AG04450 (cell line): ENCODE measurements at regions not wholly inside any gene's neighbourhood (a gene's known extent, or its start where the extent isn't known, plus 50 kb on each side); places are given as distances from the start of the nearest gene placed in this dataset.

Experiments used
- CTCF ChIA-PET: fragments of 300-600, 350-600 bp; formaldehyde crosslinking; extraction: SDS; loops from one replicate; lab custom pipeline; 2022; ENCODE audit warnings: antibody characterized with exemption, inconsistent platforms; lab: Charles Lee
- POLR2A ChIA-PET: fragments of 350-600 bp; formaldehyde crosslinking; extraction: SDS; loops from one replicate; lab custom pipeline; 2021; ENCODE audit warnings: antibody characterized with exemption, inconsistent platforms; lab: Yijun Ruan, JAX
- DNase-seq: peaks from one replicate; pipeline ENCODE4 v3.0.0-alpha.2; 2011; ENCODE audit warnings: low read depth, low spot score
- H3K27ac ChIP-seq: one replicate; pipeline ENCODE4 v1.5.1; 2012; ENCODE audit warnings: low read depth, low read length, control low read depth
- H3K27me3 ChIP-seq: one replicate; pipeline ENCODE4 v1.6.0; 2012; ENCODE audit warnings: low read length; ENCODE audit not compliant: control insufficient read depth, insufficient read depth
- H3K4me3 ChIP-seq: 2 replicates; pipeline ENCODE4 v1.5.1; 2011; ENCODE audit warnings: mild to moderate bottlenecking, low read depth, low read length, control low read depth
- H3K9me3 ChIP-seq: 2 replicates; pipeline ENCODE4 v1.5.1; 2012; ENCODE audit warnings: low read length; ENCODE audit not compliant: control insufficient read depth, insufficient read depth
- TF ChIP-seq, protein P1 (sequence below): IDR thresholded peaks from 2 replicates; pipeline ENCODE4 v1.5.1; 2011; ENCODE audit warnings: low read depth, low read length, control low read depth, inconsistent platforms

DNA sequence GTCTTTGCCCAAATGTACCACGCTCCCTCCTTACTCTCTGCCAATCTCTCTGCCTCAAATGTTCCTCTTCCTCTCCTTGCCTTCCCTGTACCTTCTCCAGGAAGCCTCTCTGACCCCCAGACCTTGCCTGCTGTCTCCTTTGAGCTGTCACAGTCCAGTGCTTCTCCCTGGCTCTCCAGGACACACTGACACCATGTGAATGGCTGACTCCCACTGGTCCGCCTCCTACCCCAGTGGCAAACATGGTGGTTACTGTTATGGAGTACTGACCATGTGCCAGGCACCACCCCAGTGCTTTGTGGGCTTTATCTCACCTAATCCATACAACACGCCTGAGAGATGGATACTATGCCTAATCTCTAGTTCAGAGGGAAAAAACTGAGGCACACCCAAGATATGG lies 141.9 kb downstream of the TPRA1 start:
- CTCF ChIA-PET = no interaction called here
- H3K9me3 ChIP-seq = no peaks in the 10 kb centered on the region
- DNase-seq = no peak
- POLR2A ChIA-PET = no interaction called here
- TF ChIP-seq, protein P1, sequence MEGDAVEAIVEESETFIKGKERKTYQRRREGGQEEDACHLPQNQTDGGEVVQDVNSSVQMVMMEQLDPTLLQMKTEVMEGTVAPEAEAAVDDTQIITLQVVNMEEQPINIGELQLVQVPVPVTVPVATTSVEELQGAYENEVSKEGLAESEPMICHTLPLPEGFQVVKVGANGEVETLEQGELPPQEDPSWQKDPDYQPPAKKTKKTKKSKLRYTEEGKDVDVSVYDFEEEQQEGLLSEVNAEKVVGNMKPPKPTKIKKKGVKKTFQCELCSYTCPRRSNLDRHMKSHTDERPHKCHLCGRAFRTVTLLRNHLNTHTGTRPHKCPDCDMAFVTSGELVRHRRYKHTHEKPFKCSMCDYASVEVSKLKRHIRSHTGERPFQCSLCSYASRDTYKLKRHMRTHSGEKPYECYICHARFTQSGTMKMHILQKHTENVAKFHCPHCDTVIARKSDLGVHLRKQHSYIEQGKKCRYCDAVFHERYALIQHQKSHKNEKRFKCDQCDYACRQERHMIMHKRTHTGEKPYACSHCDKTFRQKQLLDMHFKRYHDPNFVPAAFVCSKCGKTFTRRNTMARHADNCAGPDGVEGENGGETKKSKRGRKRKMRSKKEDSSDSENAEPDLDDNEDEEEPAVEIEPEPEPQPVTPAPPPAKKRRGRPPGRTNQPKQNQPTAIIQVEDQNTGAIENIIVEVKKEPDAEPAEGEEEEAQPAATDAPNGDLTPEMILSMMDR = no peak
- H3K27me3 ChIP-seq = peaks cover 26% of the 10 kb centered on the region
- no peak overlapping the region for H3K4me3 ChIP-seq
- H3K27ac ChIP-seq = no peak overlapping the region

DNA sequence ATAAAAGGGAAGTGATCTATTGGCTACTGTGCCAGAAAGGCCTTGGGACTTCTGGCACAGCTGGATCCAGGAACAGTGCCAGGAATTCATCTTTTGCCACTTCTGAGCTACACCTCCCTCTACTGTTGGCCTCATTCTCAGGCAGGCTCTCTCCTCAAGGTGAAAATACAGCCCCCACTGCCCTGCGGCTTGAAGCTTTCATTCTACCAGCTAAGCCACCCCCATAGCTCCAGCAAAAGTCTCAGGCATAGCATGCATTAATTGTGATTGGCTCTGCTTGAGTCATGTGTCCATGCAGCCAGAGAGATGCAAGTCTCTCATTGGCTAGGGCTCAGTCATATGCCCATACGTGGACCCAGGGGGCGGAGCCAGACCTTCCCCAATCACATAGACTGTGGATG lies 142.4 kb downstream of the TPRA1 start:
- ChIA-PET POLR2A (no interaction called here), CTCF (interaction anchor here (0.6 kb wide), 1 partner anchor 973 kb away, joined by 3 read pairs; the partner anchor contains the start of gene ZXDC)
- H3K4me3 ChIP-seq = no peak overlapping the region
- DNase-seq = no peak
- H3K27me3 ChIP-seq = peaks cover 21% of the 10 kb centered on the region
- H3K27ac ChIP-seq = no peak overlapping the region
- TF ChIP-seq, protein P1 = no peak
- no peaks in the 10 kb centered on the region for H3K9me3 ChIP-seq

DNA sequence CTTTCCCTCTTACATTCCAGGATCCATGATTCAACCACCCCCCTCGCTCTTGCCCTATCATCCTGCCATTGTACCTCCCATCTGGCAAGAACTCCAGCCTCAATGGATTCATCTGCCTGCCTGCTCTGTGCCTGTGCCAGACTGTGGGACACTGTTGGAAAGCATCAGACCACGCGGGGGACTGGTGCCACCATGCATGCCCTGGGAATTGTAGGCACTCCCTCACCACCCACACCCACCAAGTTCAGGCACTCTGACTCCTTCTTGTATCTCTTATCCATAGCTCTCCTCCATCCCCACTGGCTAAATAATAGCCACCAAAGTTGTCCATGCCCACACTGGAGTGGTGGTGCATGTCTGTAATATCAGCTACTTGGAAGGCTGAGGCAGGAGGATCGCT lies 143.8 kb downstream of the TPRA1 start:
- ChIA-PET CTCF (interaction anchor here (1.2 kb wide), 1 partner anchor 9 kb away, joined by 7 read pairs; no protein-coding TSS in a partner anchor), POLR2A (no interaction called here)

DNA sequence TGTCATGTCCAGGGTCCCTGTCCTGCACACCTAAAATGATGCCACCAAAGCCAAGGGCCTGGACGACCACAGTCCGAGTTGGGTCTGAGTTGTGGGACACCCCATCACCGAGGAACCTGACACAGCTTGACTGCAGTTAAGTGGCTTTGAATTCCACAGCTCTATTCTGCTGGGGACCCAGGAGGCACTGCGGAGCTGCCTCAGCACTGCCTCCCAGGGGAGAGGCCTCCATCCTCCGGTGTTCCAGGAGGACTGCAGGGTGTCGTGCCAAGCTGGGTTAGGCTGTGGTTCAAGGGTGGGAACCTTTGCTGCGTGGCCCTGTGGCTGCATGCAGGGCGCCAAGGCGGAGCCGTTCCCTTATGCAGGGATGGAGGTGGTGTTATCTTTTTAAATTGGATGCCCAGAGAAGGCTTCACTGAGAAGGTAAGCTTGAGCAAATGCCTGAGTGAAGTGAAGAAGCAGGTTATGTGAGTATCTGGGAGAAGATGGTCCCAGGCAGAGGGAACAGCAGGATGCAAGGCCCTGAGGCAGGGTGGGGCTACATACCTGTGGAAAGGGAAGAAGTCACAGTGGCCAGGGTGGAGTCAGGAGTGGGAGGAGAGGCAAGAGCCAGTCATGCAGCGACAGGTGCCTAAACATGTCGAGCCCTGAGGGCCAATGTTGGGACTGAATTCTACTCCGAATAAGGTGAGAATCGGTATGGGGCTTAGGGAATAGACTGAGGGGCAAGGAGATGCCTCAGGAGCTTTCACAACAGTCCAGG lies 144.8 kb downstream of the TPRA1 start:
- CTCF ChIA-PET = no interaction called here
- DNase-seq = no peak
- TF ChIP-seq, protein P1 = no peak
- H3K27me3 ChIP-seq = peaks cover 13% of the 10 kb centered on the region
- H3K4me3 ChIP-seq = no peak overlapping the region
- H3K9me3 ChIP-seq = no peaks in the 10 kb centered on the region
- H3K27ac ChIP-seq = no peak overlapping the region
- POLR2A ChIA-PET = no interaction called here

More for the DNA sequence above, 143.8 kb downstream of the TPRA1 start:
- Histone ChIP-seq H3K27ac (no peak overlapping the region), H3K4me3 (no peak overlapping the region), H3K27me3 (peaks cover 15% of the 10 kb centered on the region), H3K9me3 (no peaks in the 10 kb centered on the region)
- TF ChIP-seq, protein P1 = no peak
- no peak for DNase-seq

DNA sequence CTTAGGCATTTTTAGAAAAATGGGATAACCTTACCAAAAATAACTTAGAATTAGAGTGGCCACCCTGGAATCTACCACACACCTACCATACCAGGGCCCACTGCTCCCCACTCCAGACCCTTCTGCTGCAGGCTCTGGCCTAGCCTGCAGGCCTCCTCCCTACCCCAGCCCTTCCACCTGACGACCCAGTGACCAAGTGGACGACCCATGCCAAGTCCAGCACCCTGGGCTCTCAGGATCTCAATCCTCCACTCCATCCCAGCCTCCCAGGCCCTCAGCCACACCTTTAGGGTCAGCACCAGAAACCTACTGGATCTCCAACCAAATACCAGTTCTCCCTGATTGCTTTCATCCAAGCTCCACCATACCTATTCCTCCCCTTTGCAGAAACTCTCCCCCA lies 145.8 kb downstream of the TPRA1 start:
- Histone ChIP-seq H3K9me3 (no peaks in the 10 kb centered on the region), H3K4me3 (no peak overlapping the region), H3K27ac (no peak overlapping the region), H3K27me3 (peaks cover 10% of the 10 kb centered on the region)
- POLR2A ChIA-PET = no interaction called here
- no peak for DNase-seq
- CTCF ChIA-PET = no interaction called here
- TF ChIP-seq, protein P1 = no peak
